Liver (tissue), 8 donors: ENCODE measurements at regions not wholly inside any gene's neighbourhood (a gene's known extent, or its start where the extent isn't known, plus 50 kb on each side); places are given as distances from the start of the nearest gene placed in this dataset.

Experiments
- DNase-seq: peaks from one replicate; pipeline ENCODE4 v3.0.0-alpha.2; 2017; ENCODE audit warnings: low spot score
- H3K27ac ChIP-seq, 2 donors: one replicate each; pipeline ENCODE4 v1.7.0; 2013; ENCODE audit warnings: inconsistent platforms in 2 of 2, low read length in 2 of 2, control low read depth in 1 of 2, low read depth in 1 of 2, mild to moderate bottlenecking in 1 of 2
- H3K27me3 ChIP-seq, 4 donors: one replicate each; pipeline versions ENCODE4 v1.6.1 to v1.7.0; 2013; ENCODE audit warnings: low read length in 3 of 4, inconsistent platforms in 1 of 4, mild to moderate bottlenecking in 1 of 4, moderate library complexity in 1 of 4; ENCODE audit not compliant: control insufficient read depth in 4 of 4, insufficient read depth in 4 of 4
- H3K36me3 ChIP-seq, 4 donors: one replicate each; pipeline versions ENCODE4 v1.6.1 to v1.7.0; 2013; ENCODE audit warnings: low read length in 3 of 4, mild to moderate bottlenecking in 3 of 4, low read depth in 1 of 4, moderate library complexity in 1 of 4; ENCODE audit not compliant: control insufficient read depth in 4 of 4, insufficient read depth in 3 of 4
- H3K4me1 ChIP-seq, 4 donors: one replicate each; pipeline versions ENCODE4 v1.6.1 to v1.7.0; 2013; ENCODE audit warnings: low read length in 3 of 4, mild to moderate bottlenecking in 3 of 4, moderate library complexity in 1 of 4; ENCODE audit not compliant: control insufficient read depth in 4 of 4, insufficient read depth in 4 of 4
- H3K4me3 ChIP-seq, 3 donors: one replicate each; pipeline versions ENCODE4 v1.6.1 to v1.7.0; 2013; ENCODE audit warnings: low read length in 3 of 3, control low read depth in 1 of 3, low read depth in 1 of 3, mild to moderate bottlenecking in 1 of 3
- H3K9ac ChIP-seq, 2 donors: one replicate each; pipeline ENCODE4 v1.7.0; 2013; ENCODE audit warnings: low read length in 2 of 2, mild to moderate bottlenecking in 2 of 2, moderate library complexity in 2 of 2, control low read depth in 1 of 2, low read depth in 1 of 2
- H3K9me3 ChIP-seq, 4 donors: one replicate each; pipeline versions ENCODE4 v1.6.1 to v1.7.0; 2013; ENCODE audit warnings: low read length in 3 of 4; ENCODE audit not compliant: control insufficient read depth in 4 of 4
- CTCF ChIP-seq: fragments of 150-350 bp; IDR thresholded peaks from 2 replicates; pipeline ENCODE4 v1.5.1; 2017; ENCODE audit warnings: improper control_type of control experiment, low read depth, low read length; ENCODE audit not compliant: missing input control
- EGR1 ChIP-seq, 2 donors: IDR thresholded peaks; 2 replicates each; pipeline ENCODE4 v1.6.1; 2016 to 2018; ENCODE audit warnings: antibody characterized with exemption in 2 of 2, low read depth in 2 of 2
- FOXA1 ChIP-seq: IDR thresholded peaks from 2 replicates; pipeline ENCODE4 v1.6.1; 2016; ENCODE audit warnings: antibody characterized with exemption
- FOXA2 ChIP-seq: IDR thresholded peaks from 2 replicates; pipeline ENCODE4 v1.6.1; 2016; ENCODE audit warnings: antibody characterized with exemption
- GABPA ChIP-seq, 2 donors: IDR thresholded peaks in 1 of 2; conservative IDR thresholded peaks in 1 of 2; 2 replicates each; pipeline ENCODE4 v1.6.1; 2016; ENCODE audit warnings: antibody characterized with exemption in 2 of 2, mild to moderate bottlenecking in 1 of 2, moderate library complexity in 1 of 2
- HNF4A ChIP-seq, 2 donors: conservative IDR thresholded peaks; 2 replicates each; pipeline ENCODE4 v1.6.1; 2016; ENCODE audit warnings: antibody characterized with exemption in 2 of 2, mild to moderate bottlenecking in 2 of 2
- HNF4G ChIP-seq: IDR thresholded peaks from 2 replicates; pipeline ENCODE4 v1.6.1; 2016; ENCODE audit warnings: antibody characterized with exemption
- JUND ChIP-seq, 2 donors: IDR thresholded peaks; 2 replicates each; pipeline ENCODE4 v1.6.1; 2016; ENCODE audit warnings: antibody characterized with exemption in 2 of 2
- NR2F2 ChIP-seq: IDR thresholded peaks from 2 replicates; pipeline ENCODE4 v1.6.1; 2016; ENCODE audit warnings: antibody characterized with exemption
- RAD21 ChIP-seq, 2 donors: IDR thresholded peaks; 2 replicates each; pipeline ENCODE4 v1.6.1; 2016; ENCODE audit warnings: antibody characterized with exemption in 2 of 2, mild to moderate bottlenecking in 2 of 2
- RXRA ChIP-seq, 2 donors: IDR thresholded peaks; 2 replicates each; pipeline ENCODE4 v1.6.1; 2017 to 2018; ENCODE audit warnings: antibody characterized with exemption in 2 of 2, mild to moderate bottlenecking in 1 of 2
- SP1 ChIP-seq: IDR thresholded peaks from 2 replicates; pipeline ENCODE4 v1.6.1; 2018; ENCODE audit warnings: antibody characterized with exemption, mild to moderate bottlenecking
- TAF1 ChIP-seq: conservative IDR thresholded peaks from 2 replicates; pipeline ENCODE4 v1.6.1; 2016; ENCODE audit warnings: antibody characterized with exemption, mild to moderate bottlenecking
- YY1 ChIP-seq: IDR thresholded peaks from 2 replicates; pipeline ENCODE4 v1.6.1; 2016; ENCODE audit warnings: antibody characterized with exemption, mild to moderate bottlenecking
- ZBTB33 ChIP-seq: IDR thresholded peaks from 2 replicates; pipeline ENCODE4 v1.6.1; 2016; ENCODE audit warnings: antibody characterized with exemption
- WGBS: extraction: QIAGEN DNeasy Blood & Tissue Kit; methylation state at CpG from one replicate; pipeline ENCODE4 v1.1.7; 2013; 5-methylcytosine and 5-hydroxymethylcytosine counted together
- TF ChIP-seq, protein P1 (sequence below): IDR thresholded peaks from 2 replicates; pipeline ENCODE4 v1.6.1; 2016; ENCODE audit warnings: antibody characterized with exemption
- TF ChIP-seq, protein P2 (sequence below): IDR thresholded peaks from 2 replicates; pipeline ENCODE4 v1.6.1; 2016; ENCODE audit warnings: antibody characterized with exemption
- TF ChIP-seq, protein P3 (sequence below): IDR thresholded peaks from 2 replicates; pipeline ENCODE4 v1.6.1; 2016; ENCODE audit warnings: antibody characterized with exemption, mild to moderate bottlenecking
- donor health status: healthy.
- donor health status: healthy.
- donor health status: healthy.
- donor health status: healthy.
- donor health status: healthy.

GRCh38 chr1:67609577-67610341 is 75.2 kb upstream of the GADD45A start:
- no peaks in the 10 kb centered on the region for H3K36me3 ChIP-seq
- no peaks in the 10 kb centered on the region for H3K9me3 ChIP-seq
- TF ChIP-seq HNF4A (conservative IDR thresholded peaks at IDR 0.05), result no peak
- no peak for TF ChIP-seq NR2F2
- no peak for TF ChIP-seq FOXA1
- TF ChIP-seq JUND (IDR thresholded peaks at IDR 0.05), result no peak
- TF ChIP-seq TAF1, result no peak
- TF ChIP-seq, protein P1, sequence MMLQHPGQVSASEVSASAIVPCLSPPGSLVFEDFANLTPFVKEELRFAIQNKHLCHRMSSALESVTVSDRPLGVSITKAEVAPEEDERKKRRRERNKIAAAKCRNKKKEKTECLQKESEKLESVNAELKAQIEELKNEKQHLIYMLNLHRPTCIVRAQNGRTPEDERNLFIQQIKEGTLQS, result no peak
- no peak for TF ChIP-seq FOXA2
- TF ChIP-seq EGR1 (IDR thresholded peaks at IDR 0.05; ENCODE audit: low read depth in 2 of 2), result no peak
- TF ChIP-seq, protein P2, sequence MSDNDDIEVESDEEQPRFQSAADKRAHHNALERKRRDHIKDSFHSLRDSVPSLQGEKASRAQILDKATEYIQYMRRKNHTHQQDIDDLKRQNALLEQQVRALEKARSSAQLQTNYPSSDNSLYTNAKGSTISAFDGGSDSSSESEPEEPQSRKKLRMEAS, result no peak
- TF ChIP-seq CTCF, result no peak
- no peak for TF ChIP-seq YY1
- TF ChIP-seq RXRA (IDR thresholded peaks at IDR 0.05), result no peak
- TF ChIP-seq HNF4G, result no peak
- TF ChIP-seq SP1, result no peak
- TF ChIP-seq GABPA (IDR thresholded peaks at IDR 0.05 in 1 of 2, conservative IDR thresholded peaks at IDR 0.05 in 1 of 2), result no peak
- TF ChIP-seq ZBTB33, result no peak
- TF ChIP-seq RAD21 (IDR thresholded peaks at IDR 0.05), result no peak
- TF ChIP-seq, protein P3, sequence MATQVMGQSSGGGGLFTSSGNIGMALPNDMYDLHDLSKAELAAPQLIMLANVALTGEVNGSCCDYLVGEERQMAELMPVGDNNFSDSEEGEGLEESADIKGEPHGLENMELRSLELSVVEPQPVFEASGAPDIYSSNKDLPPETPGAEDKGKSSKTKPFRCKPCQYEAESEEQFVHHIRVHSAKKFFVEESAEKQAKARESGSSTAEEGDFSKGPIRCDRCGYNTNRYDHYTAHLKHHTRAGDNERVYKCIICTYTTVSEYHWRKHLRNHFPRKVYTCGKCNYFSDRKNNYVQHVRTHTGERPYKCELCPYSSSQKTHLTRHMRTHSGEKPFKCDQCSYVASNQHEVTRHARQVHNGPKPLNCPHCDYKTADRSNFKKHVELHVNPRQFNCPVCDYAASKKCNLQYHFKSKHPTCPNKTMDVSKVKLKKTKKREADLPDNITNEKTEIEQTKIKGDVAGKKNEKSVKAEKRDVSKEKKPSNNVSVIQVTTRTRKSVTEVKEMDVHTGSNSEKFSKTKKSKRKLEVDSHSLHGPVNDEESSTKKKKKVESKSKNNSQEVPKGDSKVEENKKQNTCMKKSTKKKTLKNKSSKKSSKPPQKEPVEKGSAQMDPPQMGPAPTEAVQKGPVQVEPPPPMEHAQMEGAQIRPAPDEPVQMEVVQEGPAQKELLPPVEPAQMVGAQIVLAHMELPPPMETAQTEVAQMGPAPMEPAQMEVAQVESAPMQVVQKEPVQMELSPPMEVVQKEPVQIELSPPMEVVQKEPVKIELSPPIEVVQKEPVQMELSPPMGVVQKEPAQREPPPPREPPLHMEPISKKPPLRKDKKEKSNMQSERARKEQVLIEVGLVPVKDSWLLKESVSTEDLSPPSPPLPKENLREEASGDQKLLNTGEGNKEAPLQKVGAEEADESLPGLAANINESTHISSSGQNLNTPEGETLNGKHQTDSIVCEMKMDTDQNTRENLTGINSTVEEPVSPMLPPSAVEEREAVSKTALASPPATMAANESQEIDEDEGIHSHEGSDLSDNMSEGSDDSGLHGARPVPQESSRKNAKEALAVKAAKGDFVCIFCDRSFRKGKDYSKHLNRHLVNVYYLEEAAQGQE, result no peak
- H3K27ac ChIP-seq, result no peak overlapping the region
- WGBS, result 92% methylated on average over 10 of the region's 10 CpGs
- no peak for DNase-seq
- H3K4me1 ChIP-seq, result no peaks in the 10 kb centered on the region
- H3K27me3 ChIP-seq, result no peaks in the 10 kb centered on the region
- H3K4me3 ChIP-seq, result no peak overlapping the region
- H3K9ac ChIP-seq, result no peak overlapping the region
